GM18873 (cell line): ENCODE measurements at regions not wholly inside any gene's neighbourhood (a gene's known extent, or its start where the extent isn't known, plus 50 kb on each side); places are given as distances from the start of the nearest gene placed in this dataset.

Experiments
- ATAC-seq: cut with Tn5 transposase; IDR thresholded peaks from one replicate; pipeline ENCODE4 v1.9.1; 2021; ENCODE audit warnings: mild to moderate bottlenecking, moderate library complexity, moderate number of reproducible peaks; ENCODE audit not compliant: unreplicated experiment, low FRiP score

- ATAC-seq, result no peak
These were observed 57.9 kb upstream of the EPAS1 start for GRCh38 chr2:46239175-46239846.

- peak; percentile 95 for ATAC-seq
These were observed 57.4 kb upstream of the EPAS1 start for GRCh38 chr2:46239847-46240181.

- ATAC-seq, result no peak
These were observed 55.9 kb upstream of the EPAS1 start for GRCh38 chr2:46241344-46241743.

- no peak for ATAC-seq
These were observed 51.3 kb upstream of the EPAS1 start for GRCh38 chr2:46245869-46246268.

- peak; percentile 82 for ATAC-seq
These were observed 50.4 kb upstream of the EPAS1 start for GRCh38 chr2:46246790-46247189.
